MV-4-11 (cell line): ENCODE measurements at regions not wholly inside any gene's neighbourhood (a gene's known extent, or its start where the extent isn't known, plus 50 kb on each side); places are given as distances from the start of the nearest gene placed in this dataset.

Experiments
- DNase-seq: peaks from one replicate; lab custom pipeline; 2025; lab: John Stamatoyannopoulos, UW

GRCh38 chr14:59116984-59117415 lies 71.5 kb upstream of the DAAM1 start:
- DNase-seq = no peak

GRCh38 chr14:59117754-59118528 lies 70.5 kb upstream of the DAAM1 start:
- DNase-seq = no peak

GRCh38 chr14:59120921-59121320 lies 67.5 kb upstream of the DAAM1 start:
- DNase-seq = no peak

- no peak for DNase-seq
These were observed 64.9 kb upstream of the DAAM1 start for GRCh38 chr14:59123531-59123930.

GRCh38 chr14:59123975-59124374 lies 64.5 kb upstream of the DAAM1 start:
- DNase-seq = peak; percentile 9

- DNase-seq = no peak
These were observed 63.3 kb upstream of the DAAM1 start for GRCh38 chr14:59125156-59125555.

GRCh38 chr14:59126714-59127436 lies 61.6 kb upstream of the DAAM1 start:
- DNase-seq = peak; percentile 53

- DNase-seq = no peak
These were observed 61.1 kb upstream of the DAAM1 start for GRCh38 chr14:59127437-59127732.

GRCh38 chr14:59130462-59130861 lies 58.0 kb upstream of the DAAM1 start:
- no peak for DNase-seq

GRCh38 chr14:59131938-59132795 lies 56.3 kb upstream of the DAAM1 start:
- DNase-seq = no peak

GRCh38 chr14:59132796-59133494 lies 55.5 kb upstream of the DAAM1 start:
- DNase-seq = no peak

- DNase-seq = no peak
These were observed 54.8 kb upstream of the DAAM1 start for GRCh38 chr14:59133709-59134108.

GRCh38 chr14:59134307-59134706 lies 54.2 kb upstream of the DAAM1 start:
- DNase-seq = no peak

- no peak for DNase-seq
These were observed 51.2 kb upstream of the DAAM1 start for GRCh38 chr14:59137256-59137655.

GRCh38 chr14:59138576-59138975 lies 49.9 kb upstream of the DAAM1 start:
- DNase-seq = peak; percentile 39
